Transverse colon (tissue), 4 donors: ENCODE measurements at regions not wholly inside any gene's neighbourhood (a gene's known extent, or its start where the extent isn't known, plus 50 kb on each side); places are given as distances from the start of the nearest gene placed in this dataset.

Experiments used
- CTCF ChIP-seq, 5 experiments: fragments of 200-600 bp in 3 of 5; fragments of 450-650 bp in 2 of 5; sonication (generic) in 3 of 5; IDR thresholded peaks; 1 replicate in 2 of 5; 2 replicates in 3 of 5; pipeline ENCODE4 v1.5.1; 2016 to 2017; ENCODE audit warnings: antibody characterized with exemption in 5 of 5, inconsistent platforms in 3 of 5, mild to moderate bottlenecking in 2 of 5, moderate library complexity in 1 of 5
- POLR2AphosphoS5 ChIP-seq, 3 donors: sonication (generic); formaldehyde crosslinking; IDR thresholded peaks; one replicate each; pipeline ENCODE4 v1.6.1; 2016; ENCODE audit warnings: antibody characterized with exemption in 3 of 3

- TF ChIP-seq POLR2AphosphoS5 (IDR thresholded peaks at IDR 0.05) (no peak), CTCF (IDR thresholded peaks at IDR 0.05) (no peak)
Measured at GRCh38 chr9:100662122-100662521, 84.2 kb downstream of the CAVIN4 start.
